ENCODE measurements at regions not wholly inside any gene's neighbourhood (a gene's known extent, or its start where the extent isn't known, plus 50 kb on each side); places are given as distances from the start of the nearest gene placed in this dataset.

DNA sequence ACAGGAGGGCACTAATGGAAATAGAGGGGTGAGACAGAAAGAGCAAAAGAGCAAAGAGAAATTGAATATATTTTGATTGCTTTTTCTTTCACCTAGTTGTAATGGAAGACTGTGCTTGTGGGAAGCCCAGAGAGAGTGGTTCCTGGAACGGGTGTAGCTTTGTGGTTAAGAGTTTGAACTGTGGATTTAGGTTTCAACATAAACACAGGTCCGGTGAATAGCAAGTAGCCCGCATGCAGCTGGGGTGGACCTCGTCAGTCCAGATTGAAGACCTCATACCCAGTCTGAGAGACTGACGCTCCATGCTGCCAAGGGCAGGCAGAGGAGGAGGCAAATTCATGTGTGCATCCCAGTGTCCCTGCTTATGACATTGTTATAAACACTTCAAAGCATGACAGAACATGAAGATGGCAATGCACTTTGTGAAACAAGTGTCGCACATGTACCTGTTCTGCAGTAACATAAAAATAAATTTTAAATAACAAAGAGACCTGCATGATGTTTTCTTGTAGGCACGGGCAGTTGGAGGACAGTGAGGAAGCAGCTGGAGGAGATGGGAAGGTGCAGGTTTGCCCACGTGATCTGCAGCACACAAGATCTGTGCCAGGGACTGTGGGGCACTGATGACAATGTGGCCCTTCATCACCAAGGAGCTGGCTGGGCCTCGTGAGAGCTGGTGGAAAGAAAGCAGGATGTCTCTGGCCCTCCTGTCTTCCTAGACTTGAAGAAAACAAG is 220.5 kb upstream of the SSTR4 start:
- Histone ChIP-seq H3K9me3 (ENCODE audit: low read length) (no peaks in the 10 kb centered on the region), H3K4me2 (ENCODE audit: low read length) (no peak overlapping the region), H2AFZ (ENCODE audit: low read depth, low read length) (no peak overlapping the region), H3K9me2 (ENCODE audit: insufficient read depth, low read length) (no peaks in the 10 kb centered on the region), H3F3A (ENCODE audit: insufficient read depth, low read length, poor library complexity, severe bottlenecking) (no peaks in the 10 kb centered on the region), H3K27ac (ENCODE audit: low read length) (no peak overlapping the region), H3K36me3 (ENCODE audit: insufficient read depth, low read length) (no peaks in the 10 kb centered on the region), H3K9ac (ENCODE audit: low read length) (no peak overlapping the region), H3K79me2 (replicated peaks; ENCODE audit: insufficient read depth, low read length) (no peaks in the 10 kb centered on the region), H3K27me3 (ENCODE audit: insufficient read depth, low read depth, low read length) (no peaks in the 10 kb centered on the region), H4K20me1 (ENCODE audit: insufficient read depth) (no peaks in the 10 kb centered on the region), H3K4me3 (ENCODE audit: low read length) (no peak overlapping the region)
- TF ChIP-seq, protein P1, sequence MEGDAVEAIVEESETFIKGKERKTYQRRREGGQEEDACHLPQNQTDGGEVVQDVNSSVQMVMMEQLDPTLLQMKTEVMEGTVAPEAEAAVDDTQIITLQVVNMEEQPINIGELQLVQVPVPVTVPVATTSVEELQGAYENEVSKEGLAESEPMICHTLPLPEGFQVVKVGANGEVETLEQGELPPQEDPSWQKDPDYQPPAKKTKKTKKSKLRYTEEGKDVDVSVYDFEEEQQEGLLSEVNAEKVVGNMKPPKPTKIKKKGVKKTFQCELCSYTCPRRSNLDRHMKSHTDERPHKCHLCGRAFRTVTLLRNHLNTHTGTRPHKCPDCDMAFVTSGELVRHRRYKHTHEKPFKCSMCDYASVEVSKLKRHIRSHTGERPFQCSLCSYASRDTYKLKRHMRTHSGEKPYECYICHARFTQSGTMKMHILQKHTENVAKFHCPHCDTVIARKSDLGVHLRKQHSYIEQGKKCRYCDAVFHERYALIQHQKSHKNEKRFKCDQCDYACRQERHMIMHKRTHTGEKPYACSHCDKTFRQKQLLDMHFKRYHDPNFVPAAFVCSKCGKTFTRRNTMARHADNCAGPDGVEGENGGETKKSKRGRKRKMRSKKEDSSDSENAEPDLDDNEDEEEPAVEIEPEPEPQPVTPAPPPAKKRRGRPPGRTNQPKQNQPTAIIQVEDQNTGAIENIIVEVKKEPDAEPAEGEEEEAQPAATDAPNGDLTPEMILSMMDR (IDR thresholded peaks at IDR 0.05; ENCODE audit: poor library complexity, severe bottlenecking) = no peak
- TF ChIP-seq EP300 (conservative IDR thresholded peaks at IDR 0.05; ENCODE audit: poor library complexity, severe bottlenecking) (no peak), RAD21 (conservative IDR thresholded peaks at IDR 0.05) (no peak), SMC3 (conservative IDR thresholded peaks at IDR 0.05; ENCODE audit: poor library complexity) (no peak), MXI1 (conservative IDR thresholded peaks at IDR 0.05; ENCODE audit: poor library complexity, severe bottlenecking) (no peak), TAF1 (IDR thresholded peaks at IDR 0.05; ENCODE audit: low read depth) (no peak), POLR2AphosphoS5 (IDR thresholded peaks at IDR 0.05) (no peak), EZH2 (IDR thresholded peaks at IDR 0.05; ENCODE audit: borderline replicate concordance, insufficient read depth, low read length, poor library complexity, severe bottlenecking) (no peak)
- TF ChIP-seq, protein P2, sequence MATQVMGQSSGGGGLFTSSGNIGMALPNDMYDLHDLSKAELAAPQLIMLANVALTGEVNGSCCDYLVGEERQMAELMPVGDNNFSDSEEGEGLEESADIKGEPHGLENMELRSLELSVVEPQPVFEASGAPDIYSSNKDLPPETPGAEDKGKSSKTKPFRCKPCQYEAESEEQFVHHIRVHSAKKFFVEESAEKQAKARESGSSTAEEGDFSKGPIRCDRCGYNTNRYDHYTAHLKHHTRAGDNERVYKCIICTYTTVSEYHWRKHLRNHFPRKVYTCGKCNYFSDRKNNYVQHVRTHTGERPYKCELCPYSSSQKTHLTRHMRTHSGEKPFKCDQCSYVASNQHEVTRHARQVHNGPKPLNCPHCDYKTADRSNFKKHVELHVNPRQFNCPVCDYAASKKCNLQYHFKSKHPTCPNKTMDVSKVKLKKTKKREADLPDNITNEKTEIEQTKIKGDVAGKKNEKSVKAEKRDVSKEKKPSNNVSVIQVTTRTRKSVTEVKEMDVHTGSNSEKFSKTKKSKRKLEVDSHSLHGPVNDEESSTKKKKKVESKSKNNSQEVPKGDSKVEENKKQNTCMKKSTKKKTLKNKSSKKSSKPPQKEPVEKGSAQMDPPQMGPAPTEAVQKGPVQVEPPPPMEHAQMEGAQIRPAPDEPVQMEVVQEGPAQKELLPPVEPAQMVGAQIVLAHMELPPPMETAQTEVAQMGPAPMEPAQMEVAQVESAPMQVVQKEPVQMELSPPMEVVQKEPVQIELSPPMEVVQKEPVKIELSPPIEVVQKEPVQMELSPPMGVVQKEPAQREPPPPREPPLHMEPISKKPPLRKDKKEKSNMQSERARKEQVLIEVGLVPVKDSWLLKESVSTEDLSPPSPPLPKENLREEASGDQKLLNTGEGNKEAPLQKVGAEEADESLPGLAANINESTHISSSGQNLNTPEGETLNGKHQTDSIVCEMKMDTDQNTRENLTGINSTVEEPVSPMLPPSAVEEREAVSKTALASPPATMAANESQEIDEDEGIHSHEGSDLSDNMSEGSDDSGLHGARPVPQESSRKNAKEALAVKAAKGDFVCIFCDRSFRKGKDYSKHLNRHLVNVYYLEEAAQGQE (IDR thresholded peaks at IDR 0.05; ENCODE audit: borderline replicate concordance) = no peak

DNA sequence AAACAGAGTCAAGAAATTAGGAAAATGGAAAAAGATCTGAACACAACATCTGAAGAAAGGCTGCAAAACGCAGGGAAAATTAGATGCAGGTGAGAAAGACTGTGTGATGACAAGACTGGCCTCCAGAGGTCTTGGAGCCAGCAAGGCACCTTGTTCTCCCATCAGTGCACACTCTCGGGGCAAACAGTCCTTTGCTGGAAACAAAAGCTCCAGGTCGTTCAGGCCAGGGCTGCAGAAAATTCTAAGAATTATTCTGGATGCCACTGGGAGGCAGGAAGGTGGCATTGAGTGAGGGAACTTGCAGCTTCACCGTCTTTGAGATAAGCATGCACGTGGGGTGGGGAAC is 219.9 kb upstream of the SSTR4 start:
- H3K4me2 ChIP-seq (ENCODE audit: low read length) = no peak overlapping the region
- H3K9ac ChIP-seq (ENCODE audit: low read length) = no peak overlapping the region
- H3K36me3 ChIP-seq (ENCODE audit: insufficient read depth, low read length) = no peaks in the 10 kb centered on the region
- H3F3A ChIP-seq (ENCODE audit: insufficient read depth, low read length, poor library complexity, severe bottlenecking) = no peaks in the 10 kb centered on the region
- H3K9me2 ChIP-seq (ENCODE audit: insufficient read depth, low read length) = no peaks in the 10 kb centered on the region
- no peak overlapping the region for H3K27ac ChIP-seq (ENCODE audit: low read length)
- H3K9me3 ChIP-seq (ENCODE audit: low read length) = no peaks in the 10 kb centered on the region
- no peak overlapping the region for H2AFZ ChIP-seq (ENCODE audit: low read depth, low read length)
- TF ChIP-seq EZH2 (IDR thresholded peaks at IDR 0.05; ENCODE audit: borderline replicate concordance, insufficient read depth, low read length, poor library complexity, severe bottlenecking) (no peak), RAD21 (conservative IDR thresholded peaks at IDR 0.05) (no peak), EP300 (conservative IDR thresholded peaks at IDR 0.05; ENCODE audit: poor library complexity, severe bottlenecking) (no peak), TAF1 (IDR thresholded peaks at IDR 0.05; ENCODE audit: low read depth) (no peak), SMC3 (conservative IDR thresholded peaks at IDR 0.05; ENCODE audit: poor library complexity) (no peak), POLR2AphosphoS5 (IDR thresholded peaks at IDR 0.05) (no peak), MXI1 (conservative IDR thresholded peaks at IDR 0.05; ENCODE audit: poor library complexity, severe bottlenecking) (no peak)
- TF ChIP-seq, protein P1 (IDR thresholded peaks at IDR 0.05; ENCODE audit: poor library complexity, severe bottlenecking) = no peak
- TF ChIP-seq, protein P2 (IDR thresholded peaks at IDR 0.05; ENCODE audit: borderline replicate concordance) = no peak
- no peaks in the 10 kb centered on the region for H4K20me1 ChIP-seq (ENCODE audit: insufficient read depth)
- H3K79me2 ChIP-seq (replicated peaks; ENCODE audit: insufficient read depth, low read length) = no peaks in the 10 kb centered on the region
- no peaks in the 10 kb centered on the region for H3K27me3 ChIP-seq (ENCODE audit: insufficient read depth, low read depth, low read length)
- no peak overlapping the region for H3K4me3 ChIP-seq (ENCODE audit: low read length)

All from neural cell (in vitro differentiated cells).